SK-N-MC (cell line): ENCODE measurements at regions not wholly inside any gene's neighbourhood (a gene's known extent, or its start where the extent isn't known, plus 50 kb on each side); places are given as distances from the start of the nearest gene placed in this dataset.
A peak's percentile ranks its signal among the peaks of the same experiment; 100 is the strongest.
"Not testable (repeated sequence)": the region's sequence is repeated elsewhere in the genome, so short reads cannot be mapped to it uniquely, and the experiment has no call there.

Experiments used
- DNase-seq: peaks from one replicate; pipeline ENCODE4 v3.0.0-alpha.2; 2011; ENCODE audit warnings: low read depth, low spot score
- H3K27ac ChIP-seq: fragments of 200-600 bp; sonication (generic); 2 replicates; pipeline ENCODE4 v1.5.1; 2016; ENCODE audit warnings: mixed run types
- H3K36me3 ChIP-seq: fragments of 200-600 bp; sonication (generic); 2 replicates; pipeline ENCODE4 v1.6.1; 2017; ENCODE audit warnings: antibody characterized with exemption, low read length, mixed read lengths; ENCODE audit not compliant: insufficient read depth
- H3K4me3 ChIP-seq: fragments of 200-600 bp; sonication (generic); 2 replicates; pipeline ENCODE4 v1.5.1; 2016
- H3K9ac ChIP-seq: fragments of 200-600 bp; sonication (generic); 2 replicates; pipeline ENCODE4 v1.8.0; 2017; ENCODE audit warnings: mixed run types, mixed read lengths; ENCODE audit not compliant: insufficient read length
- H3K9me3 ChIP-seq: fragments of 200-600 bp; sonication (generic); 2 replicates; pipeline ENCODE4 v1.6.1; 2017; ENCODE audit warnings: low read depth, mild to moderate bottlenecking, antibody characterized with exemption, low read length, moderate library complexity, mixed read lengths
- EZH2 ChIP-seq: fragments of 200-600 bp; sonication (generic); IDR thresholded peaks from one replicate; pipeline ENCODE4 v1.6.1; 2017; ENCODE audit warnings: antibody characterized with exemption
- FOXP2 ChIP-seq: optimal IDR thresholded peaks from 2 replicates; pipeline ENCODE3; 2011; ENCODE audit warnings: mild to moderate bottlenecking, moderate library complexity; ENCODE audit not compliant: insufficient read depth; ENCODE audit errors: extremely low read length, control extremely low read depth
- POLR2AphosphoS5 ChIP-seq: IDR thresholded peaks from 2 replicates; pipeline ENCODE4 v1.6.1; 2012; ENCODE audit warnings: mild to moderate bottlenecking, low read depth, low read length, borderline replicate concordance

DNA sequence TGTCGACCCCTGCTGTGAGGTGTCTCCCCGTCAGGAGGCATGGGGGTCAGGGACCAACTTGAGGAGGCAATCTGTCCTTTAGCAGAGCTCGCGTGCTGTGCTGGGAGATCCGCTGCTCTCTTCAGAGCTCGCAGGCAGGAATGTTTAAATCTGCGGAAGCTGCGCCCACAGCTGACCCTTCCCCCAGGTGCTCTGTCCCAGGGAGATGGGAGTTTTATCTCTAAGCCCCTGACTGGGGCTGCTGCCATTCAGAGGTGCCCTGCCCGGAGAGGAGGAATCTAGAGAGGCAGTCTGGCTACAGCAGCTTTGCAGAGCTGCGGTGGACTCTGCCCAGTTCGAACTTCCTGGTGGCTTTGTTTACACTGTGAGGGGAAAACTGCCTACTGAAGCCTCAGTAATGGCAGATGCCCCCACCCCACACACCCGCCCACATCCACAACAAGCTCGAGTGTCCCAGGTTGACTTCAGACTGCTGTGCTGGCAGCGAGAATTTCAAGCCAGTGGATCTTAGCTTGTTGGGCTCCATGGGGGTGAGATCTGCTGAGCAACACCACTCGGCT, 133.1 kb downstream of the CENPC start:
- H3K9me3 ChIP-seq, H3K27ac ChIP-seq, H3K9ac ChIP-seq, H3K36me3 ChIP-seq, DNase-seq, H3K4me3 ChIP-seq: not testable (repeated sequence)

DNA sequence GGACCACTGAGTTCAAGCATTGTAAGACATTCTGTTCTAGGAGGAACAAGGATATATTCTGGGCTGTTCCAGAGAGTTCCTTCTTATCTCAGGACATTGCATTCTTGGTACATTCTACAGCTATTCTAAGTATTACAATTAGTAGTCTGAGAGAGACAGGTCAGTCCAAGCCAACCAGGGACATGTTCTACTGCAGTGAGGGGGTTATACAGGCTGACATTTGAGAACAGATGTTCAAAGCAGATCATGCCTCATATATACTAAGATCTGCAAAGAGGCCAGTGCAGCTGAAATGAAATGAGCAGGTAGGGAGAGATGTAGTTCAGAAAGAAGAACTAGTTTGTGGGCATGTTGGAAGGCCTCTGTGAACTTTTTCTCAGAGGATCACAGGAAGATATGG, 142.0 kb downstream of the CENPC start:
- Histone ChIP-seq H3K27ac (no peak overlapping the region), H3K4me3 (no peak overlapping the region), H3K36me3 (no peaks in the 10 kb centered on the region), H3K9me3 (no peaks in the 10 kb centered on the region), H3K9ac (no peak overlapping the region)
- TF ChIP-seq FOXP2 (no peak), POLR2AphosphoS5 (no peak), EZH2 (no peak)
- DNase-seq = no peak

DNA sequence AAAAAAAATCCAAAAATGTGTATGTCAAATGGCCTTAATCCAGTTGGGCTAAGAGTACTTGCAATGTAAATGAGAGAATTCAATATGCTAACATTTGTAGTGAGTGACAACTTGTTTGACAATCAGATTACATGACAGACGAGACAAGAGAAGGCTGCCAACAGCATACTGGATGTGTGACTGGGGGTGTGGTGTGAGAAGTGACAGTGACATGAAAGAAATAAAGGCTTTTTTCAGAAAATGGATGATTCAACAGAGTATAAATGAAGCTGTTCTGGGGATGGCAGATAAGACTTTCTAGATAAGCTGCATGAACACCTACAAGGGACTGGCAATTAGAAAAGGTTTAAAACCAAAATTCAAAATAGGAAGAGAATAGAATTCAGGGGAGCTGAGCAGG, 143.4 kb downstream of the CENPC start:
- no peak for DNase-seq
- Histone ChIP-seq H3K4me3 (no peak overlapping the region), H3K36me3 (no peaks in the 10 kb centered on the region), H3K9me3 (no peaks in the 10 kb centered on the region), H3K27ac (no peak overlapping the region), H3K9ac (no peak overlapping the region)
- no peak for TF ChIP-seq POLR2AphosphoS5
- TF ChIP-seq FOXP2 = no peak
- TF ChIP-seq EZH2 = no peak

- TF ChIP-seq EZH2 = no peak
- no peak for TF ChIP-seq FOXP2
- no peak for TF ChIP-seq POLR2AphosphoS5
Observed at GRCh38 chr4:67397931-67398330, 147.4 kb downstream of the CENPC start.

GRCh38 chr4:67397031-67397430, 148.3 kb downstream of the CENPC start:
- H3K9ac ChIP-seq = no peak overlapping the region
- DNase-seq = no peak
- no peak overlapping the region for H3K27ac ChIP-seq
- TF ChIP-seq POLR2AphosphoS5 (no peak), FOXP2 (no peak), EZH2 (no peak)
- H3K9me3 ChIP-seq = no peaks in the 10 kb centered on the region
- no peak overlapping the region for H3K4me3 ChIP-seq
- no peaks in the 10 kb centered on the region for H3K36me3 ChIP-seq

More at GRCh38 chr4:67397931-67398330, 147.4 kb downstream of the CENPC start:
- Histone ChIP-seq H3K9me3 (no peaks in the 10 kb centered on the region), H3K27ac (no peak overlapping the region), H3K36me3 (no peaks in the 10 kb centered on the region), H3K4me3 (no peak overlapping the region), H3K9ac (no peak overlapping the region)
- DNase-seq = no peak

GRCh38 chr4:67396008-67396407, 149.3 kb downstream of the CENPC start:
- no peak for DNase-seq
- Histone ChIP-seq H3K27ac (no peak overlapping the region), H3K4me3 (no peak overlapping the region), H3K9ac (no peak overlapping the region), H3K9me3 (no peaks in the 10 kb centered on the region), H3K36me3 (no peaks in the 10 kb centered on the region)
- no peak for TF ChIP-seq POLR2AphosphoS5
- no peak for TF ChIP-seq EZH2
- no peak for TF ChIP-seq FOXP2

DNA sequence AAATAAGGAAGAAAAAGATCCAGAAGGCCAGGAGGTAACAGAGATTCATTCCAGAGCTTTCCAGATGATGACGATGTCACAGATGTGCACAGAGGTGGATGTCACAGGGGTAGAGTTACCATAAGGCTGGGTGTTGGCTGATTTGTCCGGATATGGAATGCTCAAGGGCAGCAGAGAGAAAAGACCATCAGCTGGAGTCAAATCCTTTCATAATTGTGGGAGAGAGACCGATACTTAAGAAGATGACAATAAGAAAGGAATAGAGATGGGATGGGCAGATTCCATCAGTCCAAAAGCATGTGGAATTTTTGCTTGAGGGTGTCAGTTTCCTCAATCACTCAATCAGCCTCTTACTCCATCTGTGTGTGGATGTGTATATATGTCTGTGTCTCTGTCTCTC, 150.4 kb downstream of the CENPC start:
- TF ChIP-seq POLR2AphosphoS5 (no peak), EZH2 (no peak), FOXP2 (no peak)
- Histone ChIP-seq H3K9me3 (no peaks in the 10 kb centered on the region), H3K4me3 (no peak overlapping the region), H3K27ac (no peak overlapping the region), H3K36me3 (no peaks in the 10 kb centered on the region), H3K9ac (no peak overlapping the region)
- DNase-seq = no peak

DNA sequence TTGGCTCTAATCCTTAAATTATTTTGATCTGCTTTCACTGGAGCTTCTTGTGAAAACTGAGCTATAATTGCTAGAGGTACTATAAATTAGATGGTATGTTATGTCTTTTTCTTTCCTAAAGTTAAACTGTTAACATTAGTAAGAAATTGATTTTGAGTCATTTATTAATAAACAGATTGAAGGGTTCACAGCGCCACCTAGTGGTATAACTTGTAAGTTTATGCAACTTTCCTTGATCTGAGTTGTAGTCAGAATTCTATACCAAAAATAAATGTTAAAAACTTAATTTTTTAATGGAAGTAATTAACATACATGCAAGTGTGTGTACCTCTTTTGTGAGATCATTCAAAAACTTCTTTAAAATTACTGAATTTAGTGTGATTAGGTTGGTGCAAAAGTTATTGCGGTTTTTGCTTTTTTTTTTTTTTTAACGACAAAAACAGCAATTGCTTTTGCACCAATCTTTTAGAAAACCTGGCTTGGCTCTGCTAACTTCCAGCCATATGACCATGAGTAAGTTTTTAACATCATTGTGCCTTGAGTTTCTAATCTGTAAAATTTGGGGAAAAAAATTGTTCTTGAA, 151.5 kb downstream of the CENPC start:
- H3K27ac ChIP-seq = peak overlapping the region; percentile 71; the same call in 1 of the 2 replicates
- no peaks in the 10 kb centered on the region for H3K9me3 ChIP-seq
- peak; percentile 80 for DNase-seq
- H3K36me3 ChIP-seq = no peaks in the 10 kb centered on the region
- TF ChIP-seq EZH2 (no peak), POLR2AphosphoS5 (no peak), FOXP2 (no peak)
- no peak overlapping the region for H3K9ac ChIP-seq
- H3K4me3 ChIP-seq = no peak overlapping the region

DNA sequence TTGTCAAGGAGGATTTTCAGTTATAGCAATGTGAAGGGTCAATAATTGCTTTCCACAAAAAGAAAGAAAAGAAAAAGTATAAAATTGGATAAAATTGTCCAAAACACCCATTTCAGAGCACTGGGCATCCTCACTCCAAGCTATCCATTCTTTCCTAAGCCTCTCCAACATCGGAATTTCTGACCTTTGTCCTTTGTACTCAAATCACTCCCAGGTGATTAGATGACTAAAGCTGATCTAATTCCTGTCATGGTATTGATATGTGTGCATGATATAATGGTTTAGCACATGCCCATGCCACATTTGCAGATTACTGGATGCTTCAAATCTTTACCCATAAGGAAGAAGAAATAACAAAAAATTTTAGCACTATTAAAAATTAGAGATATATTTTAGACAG, 152.3 kb downstream of the CENPC start:
- Histone ChIP-seq H3K4me3 (no peak overlapping the region), H3K36me3 (no peaks in the 10 kb centered on the region), H3K9me3 (no peaks in the 10 kb centered on the region), H3K27ac (peak overlapping the region; percentile 71; the same call in 1 of the 2 replicates), H3K9ac (no peak overlapping the region)
- TF ChIP-seq FOXP2 (no peak), EZH2 (no peak), POLR2AphosphoS5 (no peak)
- DNase-seq = no peak

GRCh38 chr4:67381406-67381804, 163.9 kb downstream of the CENPC start:
- H3K36me3 ChIP-seq, H3K4me3 ChIP-seq, DNase-seq, H3K9me3 ChIP-seq, H3K27ac ChIP-seq, H3K9ac ChIP-seq: not testable (repeated sequence)

DNA sequence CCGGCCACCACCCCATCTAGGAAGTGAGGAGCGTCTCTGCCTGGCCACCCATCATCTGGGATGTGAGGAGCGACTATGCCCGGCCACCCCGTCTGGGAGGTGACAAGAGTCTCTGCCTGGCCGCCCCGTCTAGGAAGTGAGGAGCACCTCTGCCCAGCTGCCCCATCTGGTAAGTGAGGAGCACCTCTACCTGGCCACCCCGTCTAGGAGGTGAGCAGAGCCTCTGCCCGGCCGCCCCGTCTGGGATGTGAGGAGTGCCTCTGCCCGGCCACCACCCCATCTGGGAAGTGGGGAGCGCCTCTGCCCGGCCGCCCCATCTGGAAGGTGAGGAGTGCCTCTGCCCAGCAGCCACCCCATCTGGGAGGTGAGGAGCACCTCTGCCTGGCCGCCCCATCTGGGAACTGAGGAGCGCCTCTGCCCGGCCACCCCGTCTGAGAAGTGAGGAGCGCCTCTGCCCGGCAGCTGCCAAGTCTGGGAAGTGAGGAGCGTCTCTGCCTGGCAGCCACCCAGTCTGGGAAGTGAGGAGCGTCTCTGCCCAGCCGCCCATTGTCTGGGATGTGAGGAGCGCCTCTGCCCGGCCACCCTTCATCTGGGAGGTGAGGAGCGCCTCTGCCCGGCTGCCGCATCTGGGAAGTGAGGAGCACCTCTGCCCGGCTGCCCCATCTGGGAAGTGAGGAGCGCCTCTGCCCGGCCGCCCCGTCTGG, 164.4 kb downstream of the CENPC start:
- H3K9me3 ChIP-seq, DNase-seq, H3K27ac ChIP-seq, H3K9ac ChIP-seq, H3K36me3 ChIP-seq, H3K4me3 ChIP-seq: not testable (repeated sequence)
